HepG2 (cell line): ENCODE measurements at regions not wholly inside any gene's neighbourhood (a gene's known extent, or its start where the extent isn't known, plus 50 kb on each side); places are given as distances from the start of the nearest gene placed in this dataset.

Experiments
- ATAC-seq: fragments of 200-7000 bp; cut with Tn5 transposase; 3 replicates; pipeline ENCODE4 v1.9.1; 2020; ENCODE audit warnings: mild to moderate bottlenecking, moderate library complexity
- BruUV-seq: library from RNA; stranded (reverse); fragments of 400-500 nt; replicated peaks from 2 replicates; lab custom pipeline; 2021; lab: Mats Ljungman, UMichigan
- CTCF ChIA-PET: fragments of 300-600 bp; formaldehyde crosslinking; extraction: SDS; loops from one replicate; lab custom pipeline; 2021; ENCODE audit warnings: low total read pairs, inconsistent platforms, low intra/inter-chr PET ratio; lab: Yijun Ruan, JAX
- POLR2A ChIA-PET: fragments of 350-600 bp; sonication (Branson Sonifier 250); formaldehyde crosslinking; loops from one replicate; lab custom pipeline; 2020; ENCODE audit warnings: antibody characterized with exemption, inconsistent platforms; lab: Yijun Ruan, JAX
- DNase-seq: peaks from one replicate; pipeline ENCODE4 v3.0.0-alpha.2; 2015; ENCODE audit warnings: low spot score
- FAIRE-seq: peaks from 3 replicates; lab custom pipeline; 2011; peaks lifted over from hg19 to GRCh38; lab: Jason Lieb, UNC
- H2AFZ ChIP-seq: one replicate; pipeline ENCODE4 v1.6.1; 2011; ENCODE audit warnings: low read length, inconsistent platforms
- H3K27ac ChIP-seq: fragments of 300-600 bp; 3 replicates; pipeline ENCODE4 v1.8.0; 2011; ENCODE audit warnings: mixed run types, mild to moderate bottlenecking, mixed read lengths, low read length, inconsistent platforms; ENCODE audit not compliant: insufficient read depth; ENCODE audit errors: extremely low read length
- H3K27me3 ChIP-seq, 2 experiments: fragments of 200-600 bp in 1 of 2; 2 replicates in 1 of 2; 3 replicates in 1 of 2; pipeline versions ENCODE4 v1.6.0 to v1.8.0; 2011; ENCODE audit warnings: low read length in 2 of 2, mild to moderate bottlenecking in 2 of 2, moderate library complexity in 2 of 2, inconsistent platforms in 1 of 2; ENCODE audit not compliant: insufficient read depth in 2 of 2, control insufficient read depth in 1 of 2
- H3K36me3 ChIP-seq, 2 experiments: fragments of 200-600 bp in 1 of 2; replicated peaks in 1 of 2; 2 replicates in 1 of 2; 3 replicates in 1 of 2; pipeline versions ENCODE4 v1.5.1 to v1.8.0; 2011; ENCODE audit warnings: low read length in 2 of 2, inconsistent platforms in 1 of 2; ENCODE audit not compliant: insufficient read depth in 2 of 2, control insufficient read depth in 1 of 2
- H3K4me1 ChIP-seq: 2 replicates; pipeline ENCODE4 v1.5.1; 2012; ENCODE audit warnings: low read length, inconsistent platforms; ENCODE audit not compliant: insufficient read depth
- H3K4me2 ChIP-seq: 2 replicates; pipeline ENCODE4 v1.6.0; 2011; ENCODE audit warnings: low read depth, low read length, inconsistent platforms
- H3K4me3 ChIP-seq, 3 experiments: fragments of 200-600 bp in 1 of 3; sonication (generic), shearing (Covaris generic) in 1 of 3; replicated peaks in 1 of 3; 2 replicates each; pipeline ENCODE4 v1.5.1; 2011 to 2016; ENCODE audit warnings: low read length in 3 of 3, inconsistent platforms in 2 of 3, low read depth in 2 of 3, mild to moderate bottlenecking in 2 of 3, control low read depth in 1 of 3, mixed read lengths in 1 of 3; ENCODE audit not compliant: insufficient read depth in 1 of 3
- H3K79me2 ChIP-seq: one replicate; pipeline ENCODE4 v1.6.1; 2011; ENCODE audit warnings: low read length, inconsistent platforms; ENCODE audit not compliant: insufficient read depth
- H3K9ac ChIP-seq: 2 replicates; pipeline ENCODE4 v1.6.0; 2011; ENCODE audit warnings: mild to moderate bottlenecking, low read depth, low read length, inconsistent platforms; ENCODE audit not compliant: insufficient read depth
- H3K9me3 ChIP-seq: 2 replicates; pipeline ENCODE4 v1.5.1; 2012; ENCODE audit warnings: mild to moderate bottlenecking, low read length
- H4K20me1 ChIP-seq: 2 replicates; pipeline ENCODE4 v1.6.0; 2011; ENCODE audit warnings: inconsistent platforms, mild to moderate bottlenecking, low read length, moderate library complexity; ENCODE audit not compliant: insufficient read depth
- ERF ChIP-seq: IDR thresholded peaks from 2 replicates; pipeline ENCODE4 v1.6.1; 2018; ENCODE audit warnings: missing biosample characterization, missing genetic modification reagents
- HNRNPK ChIP-seq: fragments of 200-400 bp; formaldehyde crosslinking; IDR thresholded peaks from 2 replicates; pipeline ENCODE4 v1.6.1; 2018; ENCODE audit warnings: low read length, low read depth, moderate library complexity, mild to moderate bottlenecking; ENCODE audit not compliant: poor library complexity, severe bottlenecking
- ZNF207 ChIP-seq: fragments of 450-650 bp; IDR thresholded peaks from 2 replicates; pipeline ENCODE4 v1.6.1; 2016; ENCODE audit warnings: antibody characterized with exemption, borderline replicate concordance
- ZNF367 ChIP-seq: sonication (generic); formaldehyde crosslinking; IDR thresholded peaks from 2 replicates; pipeline ENCODE4 v1.4.0; 2020; ENCODE audit warnings: missing genetic modification reagents, borderline replicate concordance
- ZNF564 ChIP-seq: sonication (generic); formaldehyde crosslinking; IDR thresholded peaks from 2 replicates; pipeline ENCODE4 v1.8.1; 2023; ENCODE audit warnings: mild to moderate bottlenecking, missing genetic modification reagents
- ZNF773 ChIP-seq: sonication (generic); formaldehyde crosslinking; IDR thresholded peaks from 2 replicates; pipeline ENCODE4 v1.4.0; 2020; ENCODE audit warnings: missing genetic modification reagents, borderline replicate concordance
- WGBS: methylation state at CpG from one replicate; pipeline ENCODE4 v1.1.6; 2017; ENCODE audit warnings: low lambda C conversion rate; 5-methylcytosine and 5-hydroxymethylcytosine counted together
- in situ Hi-C: cut with HindIII; loops from 2 replicates; pipeline ENCODE4 v1.10.0; 2017; ENCODE audit warnings: low pct_unique_long_range_greater_than_20kb; ENCODE audit not compliant: extremely low pct_ligation_motif_present
- intact Hi-C: fragments of 100-400 bp; cut with micrococcal nuclease; formaldehyde crosslinking; loops from one replicate; pipeline ENCODE4 v1.10.0; 2022; ENCODE audit not compliant: unreplicated experiment
- TF ChIP-seq, protein P1 (sequence below): sonication (generic); formaldehyde crosslinking; IDR thresholded peaks from 2 replicates; pipeline ENCODE4 v1.5.1; 2020; ENCODE audit warnings: mild to moderate bottlenecking, missing genetic modification reagents, moderate library complexity

DNA sequence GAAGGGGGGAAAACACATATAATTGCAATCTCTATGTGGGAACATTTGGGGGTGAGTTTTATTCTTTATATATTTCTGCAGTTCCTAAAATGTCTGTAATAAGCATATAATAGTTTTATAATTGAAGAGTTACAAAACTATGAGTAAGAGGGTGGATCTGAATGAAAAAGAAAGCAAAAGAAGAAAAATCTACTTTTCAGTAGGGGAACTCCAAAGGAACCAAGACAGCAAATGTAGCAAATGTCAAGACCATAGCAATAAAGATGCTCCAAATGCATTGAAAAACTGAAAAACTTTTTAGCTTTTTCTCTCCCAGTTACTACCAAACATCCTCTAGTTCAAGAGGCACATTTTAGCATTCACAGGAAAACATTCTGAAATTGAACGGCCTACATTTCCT lies 434.8 kb downstream of the LMO4 start:
- H3K4me1 ChIP-seq = no peaks in the 10 kb centered on the region
- no peaks in the 10 kb centered on the region for H3K27me3 ChIP-seq
- in situ Hi-C loops = no loop called here
- no peak overlapping the region for H3K9ac ChIP-seq
- no peaks in the 10 kb centered on the region for H3K36me3 ChIP-seq
- CTCF ChIA-PET = no interaction called here
- H3K27ac ChIP-seq = no peak overlapping the region
- H3K4me3 ChIP-seq = no peak overlapping the region
- no peaks in the 10 kb centered on the region for H3K79me2 ChIP-seq
- no peaks in the 10 kb centered on the region for H4K20me1 ChIP-seq
- POLR2A ChIA-PET = no interaction called here
- H3K9me3 ChIP-seq = no peaks in the 10 kb centered on the region
- BruUV-seq = no TSS peak
- ATAC-seq = no peak
- TF ChIP-seq HNRNPK (peak; percentile 59), ZNF207 (no peak)
- TF ChIP-seq, all 625 proteins: peak for 1
- no peak overlapping the region for H3K4me2 ChIP-seq
- no peak overlapping the region for H2AFZ ChIP-seq
- 16% methylated on average over 1 of the region's 1 CpG for WGBS
- FAIRE-seq = no peak
- DNase-seq = no peak
- intact Hi-C loops = no loop called here

DNA sequence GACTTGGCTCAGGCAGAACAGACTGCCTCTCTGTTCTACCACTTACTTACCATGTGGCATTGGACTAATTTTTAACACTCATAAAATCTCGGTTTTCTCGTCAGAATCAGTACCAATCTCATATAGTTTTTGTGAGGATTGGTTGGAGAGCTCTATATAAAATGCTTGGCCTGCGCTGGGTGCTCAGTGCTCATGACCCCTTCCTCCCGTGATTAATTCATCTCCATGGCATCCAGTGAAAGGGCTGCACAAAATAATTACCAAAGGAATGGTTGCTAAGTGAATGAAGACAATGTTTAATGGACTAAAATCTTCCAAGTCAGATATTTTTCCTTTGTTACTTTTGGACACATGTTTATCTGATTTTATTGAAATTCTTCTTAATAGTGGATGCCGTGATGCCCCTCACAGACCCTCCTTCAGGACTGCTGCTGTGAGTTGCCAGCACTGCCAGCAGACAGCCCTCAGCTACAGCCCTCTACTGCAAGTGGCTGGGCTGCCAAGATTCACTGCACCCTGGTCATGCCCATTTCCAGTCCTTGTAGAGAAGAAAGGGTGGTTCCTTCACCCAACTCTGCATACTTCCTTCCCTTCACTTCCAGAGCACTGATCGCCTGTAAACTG lies 436.5 kb downstream of the LMO4 start:
- Histone ChIP-seq H3K9ac (no peak overlapping the region), H3K36me3 (no peaks in the 10 kb centered on the region), H3K27me3 (no peaks in the 10 kb centered on the region)
- BruUV-seq = no TSS peak
- DNase-seq = no peak
- intact Hi-C loops = no loop called here
- TF ChIP-seq, protein P1, sequence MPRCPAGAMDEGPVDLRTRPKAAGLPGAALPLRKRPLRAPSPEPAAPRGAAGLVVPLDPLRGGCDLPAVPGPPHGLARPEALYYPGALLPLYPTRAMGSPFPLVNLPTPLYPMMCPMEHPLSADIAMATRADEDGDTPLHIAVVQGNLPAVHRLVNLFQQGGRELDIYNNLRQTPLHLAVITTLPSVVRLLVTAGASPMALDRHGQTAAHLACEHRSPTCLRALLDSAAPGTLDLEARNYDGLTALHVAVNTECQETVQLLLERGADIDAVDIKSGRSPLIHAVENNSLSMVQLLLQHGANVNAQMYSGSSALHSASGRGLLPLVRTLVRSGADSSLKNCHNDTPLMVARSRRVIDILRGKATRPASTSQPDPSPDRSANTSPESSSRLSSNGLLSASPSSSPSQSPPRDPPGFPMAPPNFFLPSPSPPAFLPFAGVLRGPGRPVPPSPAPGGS (CRISPR knock-in tag) = no peak
- TF ChIP-seq ZNF773 (CRISPR knock-in tag) (no peak), ERF (CRISPR knock-in tag) (no peak), ZNF564 (CRISPR knock-in tag) (no peak), ZNF367 (CRISPR knock-in tag) (no peak)
- TF ChIP-seq, all 625 proteins: peak for 0
- H3K4me2 ChIP-seq = no peak overlapping the region
- ATAC-seq (no peak), FAIRE-seq (no peak)
- no peaks in the 10 kb centered on the region for H4K20me1 ChIP-seq
- no peaks in the 10 kb centered on the region for H3K79me2 ChIP-seq
- no peaks in the 10 kb centered on the region for H3K9me3 ChIP-seq
- WGBS = 50% methylated on average over 6 of the region's 6 CpGs
- ChIA-PET POLR2A (no interaction called here), CTCF (no interaction called here)
- H3K27ac ChIP-seq = no peak overlapping the region
- in situ Hi-C loops = no loop called here
- no peak overlapping the region for H3K4me3 ChIP-seq
- H3K4me1 ChIP-seq = no peaks in the 10 kb centered on the region
- no peak overlapping the region for H2AFZ ChIP-seq
